Upper lobe of left lung (tissue), 4 donors: ENCODE measurements at regions not wholly inside any gene's neighbourhood (a gene's known extent, or its start where the extent isn't known, plus 50 kb on each side); places are given as distances from the start of the nearest gene placed in this dataset.

Experiments
- POLR2A ChIP-seq, 4 donors: fragments of 450-650 bp; IDR thresholded peaks; one replicate each; pipeline ENCODE4 v1.5.1; 2016 to 2017; ENCODE audit warnings: antibody characterized with exemption in 4 of 4, mild to moderate bottlenecking in 2 of 4
- TF ChIP-seq, protein P1 (sequence below), 6 experiments: fragments of 450-650 bp in 4 of 6; fragments of 200-600 bp in 2 of 6; sonication (generic) in 2 of 6; IDR thresholded peaks; one replicate each; pipeline ENCODE4 v1.5.1; 2016 to 2019; ENCODE audit warnings: antibody characterized with exemption in 6 of 6

DNA sequence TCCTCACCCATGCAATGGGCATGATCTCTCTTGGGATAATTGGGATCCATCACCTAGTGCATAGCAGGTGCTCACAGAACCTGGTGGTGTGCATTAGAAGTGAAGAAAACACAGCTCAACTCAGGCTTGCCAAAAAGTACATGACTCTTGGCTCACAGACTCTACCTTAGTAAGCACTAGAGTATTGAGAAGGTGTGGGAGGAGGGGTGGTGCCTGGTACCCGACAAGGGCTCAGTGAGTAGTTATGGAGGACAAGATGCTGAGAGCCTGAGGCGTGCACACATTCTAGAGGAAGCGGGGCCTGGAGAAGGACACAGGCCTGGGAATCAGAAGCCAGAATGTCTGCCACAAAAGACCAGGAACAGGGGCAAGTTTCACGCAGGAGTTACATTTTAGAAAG lies 100.3 kb upstream of the GRIK3 start:
- TF ChIP-seq, protein P1, sequence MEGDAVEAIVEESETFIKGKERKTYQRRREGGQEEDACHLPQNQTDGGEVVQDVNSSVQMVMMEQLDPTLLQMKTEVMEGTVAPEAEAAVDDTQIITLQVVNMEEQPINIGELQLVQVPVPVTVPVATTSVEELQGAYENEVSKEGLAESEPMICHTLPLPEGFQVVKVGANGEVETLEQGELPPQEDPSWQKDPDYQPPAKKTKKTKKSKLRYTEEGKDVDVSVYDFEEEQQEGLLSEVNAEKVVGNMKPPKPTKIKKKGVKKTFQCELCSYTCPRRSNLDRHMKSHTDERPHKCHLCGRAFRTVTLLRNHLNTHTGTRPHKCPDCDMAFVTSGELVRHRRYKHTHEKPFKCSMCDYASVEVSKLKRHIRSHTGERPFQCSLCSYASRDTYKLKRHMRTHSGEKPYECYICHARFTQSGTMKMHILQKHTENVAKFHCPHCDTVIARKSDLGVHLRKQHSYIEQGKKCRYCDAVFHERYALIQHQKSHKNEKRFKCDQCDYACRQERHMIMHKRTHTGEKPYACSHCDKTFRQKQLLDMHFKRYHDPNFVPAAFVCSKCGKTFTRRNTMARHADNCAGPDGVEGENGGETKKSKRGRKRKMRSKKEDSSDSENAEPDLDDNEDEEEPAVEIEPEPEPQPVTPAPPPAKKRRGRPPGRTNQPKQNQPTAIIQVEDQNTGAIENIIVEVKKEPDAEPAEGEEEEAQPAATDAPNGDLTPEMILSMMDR (IDR thresholded peaks at IDR 0.05) = no peak
- no peak for TF ChIP-seq POLR2A (IDR thresholded peaks at IDR 0.05)
